ENCODE measurements at regions not wholly inside any gene's neighbourhood (a gene's known extent, or its start where the extent isn't known, plus 50 kb on each side); places are given as distances from the start of the nearest gene placed in this dataset.

DNA sequence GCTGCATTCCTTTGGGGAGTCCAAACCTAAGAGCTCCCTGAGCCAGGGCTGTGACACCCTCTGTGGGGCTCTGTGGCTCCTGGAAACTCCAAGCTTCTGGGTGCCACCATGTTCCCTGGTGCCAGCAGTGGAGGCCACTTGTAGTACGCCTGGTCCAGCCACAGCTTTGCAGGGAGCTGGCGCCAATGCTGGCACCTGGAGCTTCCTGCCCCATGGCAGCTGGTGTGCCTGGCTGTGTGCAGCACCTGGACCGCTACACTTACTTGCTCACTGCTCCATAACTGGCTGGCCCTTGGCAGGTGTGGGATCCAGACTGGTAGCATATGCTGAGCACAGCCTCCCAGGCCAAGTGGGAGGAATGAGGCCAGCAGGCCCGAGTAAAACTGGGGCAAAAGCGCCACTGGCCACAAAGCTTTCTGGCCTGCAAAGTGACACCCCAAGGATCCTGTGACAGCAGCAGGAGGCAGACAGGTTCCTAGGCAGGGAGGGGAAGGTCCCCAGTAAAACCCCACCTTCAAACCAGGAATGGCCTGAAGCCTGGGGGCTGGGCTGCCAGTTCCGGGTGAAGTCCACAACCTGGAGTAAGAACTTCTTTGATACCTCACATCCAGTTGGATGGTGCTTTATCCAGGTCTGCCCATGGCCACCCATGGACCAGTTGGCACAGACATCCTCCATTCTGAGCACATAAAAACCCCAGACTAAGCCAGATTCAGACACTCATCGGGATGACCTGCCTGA, 461.0 kb downstream of the TBC1D32 start:
- no peaks in the 10 kb centered on the region for H3K4me1 Mint-ChIP-seq
- peaks cover 15 to 28% (median 22%) of the 10 kb centered on the region in 7 donors for H3K9me3 Mint-ChIP-seq

DNA sequence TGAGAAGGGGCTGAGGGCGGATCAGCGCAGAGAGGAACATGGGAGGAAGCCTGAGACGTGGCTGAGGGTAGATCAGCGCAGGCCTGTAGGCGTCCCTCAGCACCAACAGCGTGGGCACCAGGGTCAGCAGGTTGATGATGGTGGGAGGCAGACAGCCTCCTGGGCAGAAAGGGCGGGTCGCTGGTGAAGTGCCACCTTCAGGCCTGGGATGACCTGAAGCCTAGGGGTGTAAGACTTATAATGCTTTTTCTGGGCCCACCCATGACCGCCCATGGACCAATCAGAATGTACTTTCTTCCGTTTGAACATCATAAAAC, 462.1 kb downstream of the TBC1D32 start:
- no peak overlapping the region for H2AFZ ChIP-seq (ENCODE audit: insufficient read depth, low read depth, low read length, poor library complexity, severe bottlenecking)
- Mint-ChIP-seq H3K27me3 (ENCODE audit: low read depth in 3 of 3) (no peaks in the 10 kb centered on the region), H3K4me1 (no peaks in the 10 kb centered on the region), H3K4me3 (no peak overlapping the region), H3K9me3 (peaks cover 19 to 25% (median 21%) of the 10 kb centered on the region in 7 donors), H3K27ac (no peak overlapping the region), H3K36me3 (no peaks in the 10 kb centered on the region)
- no peak overlapping the region for H3K4me3 ChIP-seq (replicated peaks in 1 of 3; ENCODE audit: low read depth in 2 of 3, low read length in 3 of 3)
- TF ChIP-seq, protein P1, sequence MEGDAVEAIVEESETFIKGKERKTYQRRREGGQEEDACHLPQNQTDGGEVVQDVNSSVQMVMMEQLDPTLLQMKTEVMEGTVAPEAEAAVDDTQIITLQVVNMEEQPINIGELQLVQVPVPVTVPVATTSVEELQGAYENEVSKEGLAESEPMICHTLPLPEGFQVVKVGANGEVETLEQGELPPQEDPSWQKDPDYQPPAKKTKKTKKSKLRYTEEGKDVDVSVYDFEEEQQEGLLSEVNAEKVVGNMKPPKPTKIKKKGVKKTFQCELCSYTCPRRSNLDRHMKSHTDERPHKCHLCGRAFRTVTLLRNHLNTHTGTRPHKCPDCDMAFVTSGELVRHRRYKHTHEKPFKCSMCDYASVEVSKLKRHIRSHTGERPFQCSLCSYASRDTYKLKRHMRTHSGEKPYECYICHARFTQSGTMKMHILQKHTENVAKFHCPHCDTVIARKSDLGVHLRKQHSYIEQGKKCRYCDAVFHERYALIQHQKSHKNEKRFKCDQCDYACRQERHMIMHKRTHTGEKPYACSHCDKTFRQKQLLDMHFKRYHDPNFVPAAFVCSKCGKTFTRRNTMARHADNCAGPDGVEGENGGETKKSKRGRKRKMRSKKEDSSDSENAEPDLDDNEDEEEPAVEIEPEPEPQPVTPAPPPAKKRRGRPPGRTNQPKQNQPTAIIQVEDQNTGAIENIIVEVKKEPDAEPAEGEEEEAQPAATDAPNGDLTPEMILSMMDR (IDR thresholded peaks at IDR 0.05), result no peak
- H3K36me3 ChIP-seq (replicated peaks in 1 of 2; ENCODE audit: control insufficient read depth in 1 of 2, insufficient read depth in 2 of 2, low read length in 2 of 2), result no peaks in the 10 kb centered on the region
- H3K27me3 ChIP-seq (ENCODE audit: control insufficient read depth in 2 of 2, insufficient read depth in 2 of 2, low read length in 2 of 2), result no peaks in the 10 kb centered on the region
- no peaks in the 10 kb centered on the region for H4K20me1 ChIP-seq (ENCODE audit: insufficient read depth, low read length)
- no peak overlapping the region for H3K9ac ChIP-seq (ENCODE audit: insufficient read depth, low read length, poor library complexity, severe bottlenecking)
- no peak overlapping the region for H3K27ac ChIP-seq (ENCODE audit: low read depth in 1 of 2, low read length in 2 of 2)
- intact Hi-C loops (cut with micrococcal nuclease), result no loop called here
- peaks cover 31 to 37% of the 10 kb centered on the region in 2 donors for H3K9me3 ChIP-seq (replicated peaks in 1 of 2; ENCODE audit: control insufficient read depth in 1 of 2, insufficient read depth in 1 of 2, low read length in 2 of 2)
- H3K79me2 ChIP-seq (ENCODE audit: insufficient read depth, low read length), result no peaks in the 10 kb centered on the region
- no peaks in the 10 kb centered on the region for H3K4me1 ChIP-seq (ENCODE audit: control insufficient read depth in 1 of 2, insufficient read depth in 2 of 2, low read length in 2 of 2)
- WGBS (ENCODE audit: insufficient coverage), result 96% methylated on average over 6 of the region's 10 CpGs
- DNase-seq, result no peak
- no peak overlapping the region for H3K4me2 ChIP-seq (replicated peaks; ENCODE audit: extremely low read depth, low read length, poor library complexity, severe bottlenecking)

More for the DNA sequence above, 461.0 kb downstream of the TBC1D32 start:
- Mint-ChIP-seq H3K27me3 (ENCODE audit: low read depth in 3 of 3) (no peaks in the 10 kb centered on the region), H3K4me3 (no peak overlapping the region), H3K27ac (no peak overlapping the region), H3K36me3 (no peaks in the 10 kb centered on the region)
- Histone ChIP-seq H3K79me2 (ENCODE audit: insufficient read depth, low read length) (no peaks in the 10 kb centered on the region), H3K9me3 (replicated peaks in 1 of 2; ENCODE audit: control insufficient read depth in 1 of 2, insufficient read depth in 1 of 2, low read length in 2 of 2) (peaks cover 31 to 37% of the 10 kb centered on the region in 2 donors), H3K4me3 (replicated peaks in 1 of 3; ENCODE audit: low read depth in 2 of 3, low read length in 3 of 3) (no peak overlapping the region), H3K27ac (ENCODE audit: low read depth in 1 of 2, low read length in 2 of 2) (no peak overlapping the region), H2AFZ (ENCODE audit: insufficient read depth, low read depth, low read length, poor library complexity, severe bottlenecking) (no peak overlapping the region), H3K4me2 (replicated peaks; ENCODE audit: extremely low read depth, low read length, poor library complexity, severe bottlenecking) (no peak overlapping the region), H4K20me1 (ENCODE audit: insufficient read depth, low read length) (no peaks in the 10 kb centered on the region), H3K36me3 (replicated peaks in 1 of 2; ENCODE audit: control insufficient read depth in 1 of 2, insufficient read depth in 2 of 2, low read length in 2 of 2) (no peaks in the 10 kb centered on the region), H3K4me1 (ENCODE audit: control insufficient read depth in 1 of 2, insufficient read depth in 2 of 2, low read length in 2 of 2) (no peaks in the 10 kb centered on the region), H3K27me3 (ENCODE audit: control insufficient read depth in 2 of 2, insufficient read depth in 2 of 2, low read length in 2 of 2) (no peaks in the 10 kb centered on the region), H3K9ac (ENCODE audit: insufficient read depth, low read length, poor library complexity, severe bottlenecking) (no peak overlapping the region)
- intact Hi-C loops (cut with micrococcal nuclease), result no loop called here
- TF ChIP-seq, protein P1 (IDR thresholded peaks at IDR 0.05), result no peak
- peak in 1 of 3 donors; percentile 2 for DNase-seq
- WGBS (ENCODE audit: insufficient coverage), result 94% methylated on average over 6 of the region's 7 CpGs
